ENCODE measurements at regions not wholly inside any gene's neighbourhood (a gene's known extent, or its start where the extent isn't known, plus 50 kb on each side); places are given as distances from the start of the nearest gene placed in this dataset.

- TF ChIP-seq ZNF565 (CRISPR knock-in tag; conservative IDR thresholded peaks at IDR 0.05; ENCODE audit: low read depth) = no peak
- no peak for TF ChIP-seq POU6F1 (CRISPR knock-in tag; IDR thresholded peaks at IDR 0.05; ENCODE audit: borderline replicate concordance, low read depth)
- TF ChIP-seq RARB (CRISPR knock-in tag; IDR thresholded peaks at IDR 0.05) = no peak
- no peak for TF ChIP-seq ZC3H10 (CRISPR knock-in tag; IDR thresholded peaks at IDR 0.05)
- TF ChIP-seq TOX (CRISPR knock-in tag; IDR thresholded peaks at IDR 0.05; ENCODE audit: borderline replicate concordance) = no peak
- no peak for TF ChIP-seq ARNTL (CRISPR knock-in tag; IDR thresholded peaks at IDR 0.05; ENCODE audit: borderline replicate concordance, low read depth)
- no peak for TF ChIP-seq ESRRG (CRISPR knock-in tag; IDR thresholded peaks at IDR 0.05)
- no peak for TF ChIP-seq ZFP30 (CRISPR knock-in tag; IDR thresholded peaks at IDR 0.05)
- no peak for TF ChIP-seq CREB5 (CRISPR knock-in tag; IDR thresholded peaks at IDR 0.05; ENCODE audit: low read depth)
- TF ChIP-seq TCF4 (CRISPR knock-in tag; IDR thresholded peaks at IDR 0.05; ENCODE audit: borderline replicate concordance) = no peak
- TF ChIP-seq ZNF70 (CRISPR knock-in tag; IDR thresholded peaks at IDR 0.05) = no peak
- TF ChIP-seq TSHZ2 (CRISPR knock-in tag; IDR thresholded peaks at IDR 0.05) = no peak
- TF ChIP-seq PATZ1 (CRISPR knock-in tag; IDR thresholded peaks at IDR 0.05; ENCODE audit: borderline replicate concordance) = no peak
- no peak for TF ChIP-seq CSDC2 (CRISPR knock-in tag; IDR thresholded peaks at IDR 0.05)
- TF ChIP-seq OSR1 (CRISPR knock-in tag; IDR thresholded peaks at IDR 0.05) = no peak
- TF ChIP-seq CSRNP3 (CRISPR knock-in tag; IDR thresholded peaks at IDR 0.05) = no peak
- TF ChIP-seq PPARA (CRISPR knock-in tag; IDR thresholded peaks at IDR 0.05; ENCODE audit: borderline replicate concordance) = no peak
- TF ChIP-seq SNAI2 (CRISPR knock-in tag; IDR thresholded peaks at IDR 0.05) = no peak
- no peak for TF ChIP-seq ZNF8 (CRISPR knock-in tag; IDR thresholded peaks at IDR 0.05)
- no peak for ATAC-seq
These were observed 127.6 kb upstream of the RBPJ start for GRCh38 chr4:26192899-26193869.

- ATAC-seq = no peak
- no peak for TF ChIP-seq PPARA (CRISPR knock-in tag; IDR thresholded peaks at IDR 0.05; ENCODE audit: borderline replicate concordance)
- TF ChIP-seq GLIS3 (CRISPR knock-in tag; IDR thresholded peaks at IDR 0.05) = no peak
- TF ChIP-seq CSDC2 (CRISPR knock-in tag; IDR thresholded peaks at IDR 0.05) = no peak
- no peak for TF ChIP-seq CSRNP3 (CRISPR knock-in tag; IDR thresholded peaks at IDR 0.05)
- no peak for TF ChIP-seq BACH2 (CRISPR knock-in tag; IDR thresholded peaks at IDR 0.05; ENCODE audit: borderline replicate concordance)
- TF ChIP-seq OSR1 (CRISPR knock-in tag; IDR thresholded peaks at IDR 0.05) = no peak
- TF ChIP-seq ARNTL (CRISPR knock-in tag; IDR thresholded peaks at IDR 0.05; ENCODE audit: borderline replicate concordance, low read depth) = no peak
- no peak for TF ChIP-seq ZNF565 (CRISPR knock-in tag; conservative IDR thresholded peaks at IDR 0.05; ENCODE audit: low read depth)
- TF ChIP-seq SNAI2 (CRISPR knock-in tag; IDR thresholded peaks at IDR 0.05) = no peak
- no peak for TF ChIP-seq ZNF8 (CRISPR knock-in tag; IDR thresholded peaks at IDR 0.05)
- TF ChIP-seq TCF4 (CRISPR knock-in tag; IDR thresholded peaks at IDR 0.05; ENCODE audit: borderline replicate concordance) = no peak
- TF ChIP-seq ZFP30 (CRISPR knock-in tag; IDR thresholded peaks at IDR 0.05) = no peak
- no peak for TF ChIP-seq CREB5 (CRISPR knock-in tag; IDR thresholded peaks at IDR 0.05; ENCODE audit: low read depth)
- no peak for TF ChIP-seq ZNF70 (CRISPR knock-in tag; IDR thresholded peaks at IDR 0.05)
- TF ChIP-seq ZFP3 (CRISPR knock-in tag; IDR thresholded peaks at IDR 0.05) = no peak
- no peak for TF ChIP-seq PATZ1 (CRISPR knock-in tag; IDR thresholded peaks at IDR 0.05; ENCODE audit: borderline replicate concordance)
- TF ChIP-seq ESRRG (CRISPR knock-in tag; IDR thresholded peaks at IDR 0.05) = no peak
- TF ChIP-seq ZC3H10 (CRISPR knock-in tag; IDR thresholded peaks at IDR 0.05) = no peak
These were observed 126.0 kb upstream of the RBPJ start for GRCh38 chr4:26194764-26195163.
